Endothelial cell of umbilical vein (primary cell): ENCODE measurements at regions not wholly inside any gene's neighbourhood (a gene's known extent, or its start where the extent isn't known, plus 50 kb on each side); places are given as distances from the start of the nearest gene placed in this dataset.

Experiments
- BruUV-seq: library from RNA; stranded (reverse); fragments of 400-500 nt; replicated peaks from 2 replicates; lab custom pipeline; 2021; lab: Mats Ljungman, UMichigan
- CTCF ChIA-PET: fragments of 300-600, 350-600 bp; sonication (Branson Sonifier 250); formaldehyde crosslinking; loops from one replicate; lab custom pipeline; 2021; ENCODE audit warnings: antibody characterized with exemption, inconsistent platforms; lab: Charles Lee
- POLR2A ChIA-PET: fragments of 300-600, 350-600 bp; sonication (Branson Sonifier 250); formaldehyde crosslinking; loops from one replicate; lab custom pipeline; 2021; ENCODE audit warnings: antibody characterized with exemption, inconsistent platforms; lab: Charles Lee
- DNase-seq: peaks from one replicate; pipeline ENCODE4 v3.0.0-alpha.2; 2011; ENCODE audit warnings: low read depth, low spot score
- FAIRE-seq: peaks from 2 replicates; lab custom pipeline; 2011; peaks lifted over from hg19 to GRCh38; lab: Jason Lieb, UNC
- H2AFZ ChIP-seq: 2 replicates; pipeline ENCODE4 v1.6.0; 2012; ENCODE audit warnings: low read depth, low read length, control low read depth, inconsistent platforms
- H3K27ac ChIP-seq: 2 replicates; pipeline ENCODE4 v1.5.1; 2011; ENCODE audit warnings: low read depth, mild to moderate bottlenecking, control low read depth, low read length, moderate library complexity; ENCODE audit not compliant: insufficient read depth
- H3K27me3 ChIP-seq, 2 experiments: 2 replicates each; pipeline versions ENCODE4 v1.6.0 to v1.6.1; 2011; ENCODE audit warnings: low read length in 2 of 2, mixed read lengths in 1 of 2; ENCODE audit not compliant: control insufficient read depth in 2 of 2, insufficient read depth in 2 of 2
- H3K36me3 ChIP-seq, 2 experiments: 2 replicates in 1 of 2; 3 replicates in 1 of 2; pipeline ENCODE4 v1.5.1; 2011; ENCODE audit warnings: low read length in 2 of 2, mild to moderate bottlenecking in 1 of 2, moderate library complexity in 1 of 2; ENCODE audit not compliant: control insufficient read depth in 2 of 2, insufficient read depth in 2 of 2; ENCODE audit errors: extremely low read depth in 1 of 2
- H3K4me1 ChIP-seq: 3 replicates; pipeline ENCODE4 v1.5.1; 2011; ENCODE audit warnings: mild to moderate bottlenecking, low read length; ENCODE audit not compliant: control insufficient read depth, insufficient read depth; ENCODE audit errors: extremely low read depth
- H3K4me2 ChIP-seq: 2 replicates; pipeline ENCODE4 v1.6.1; 2011; ENCODE audit warnings: low read length, control low read depth, mixed read lengths; ENCODE audit not compliant: insufficient read depth
- H3K4me3 ChIP-seq, 3 experiments: fragments of 200-600 bp in 1 of 3; sonication (generic), shearing (Covaris generic) in 1 of 3; replicated peaks in 1 of 3; 2 replicates each; pipeline ENCODE4 v1.5.1; 2011 to 2016; ENCODE audit warnings: control low read depth in 3 of 3, low read length in 3 of 3, mild to moderate bottlenecking in 2 of 3, inconsistent platforms in 1 of 3, low read depth in 1 of 3, moderate library complexity in 1 of 3; ENCODE audit not compliant: insufficient read depth in 1 of 3
- H3K79me2 ChIP-seq: 2 replicates; pipeline ENCODE4 v1.6.0; 2012; ENCODE audit warnings: low read length, inconsistent platforms; ENCODE audit not compliant: control insufficient read depth, insufficient read depth
- H3K9ac ChIP-seq: replicated peaks from 2 replicates; pipeline ENCODE3; 2011; ENCODE audit warnings: low read length, control low read depth; ENCODE audit not compliant: insufficient read depth; ENCODE audit errors: extremely low read depth
- H3K9me1 ChIP-seq: replicated peaks from 3 replicates; pipeline ENCODE4 v1.6.0; 2011; ENCODE audit warnings: mild to moderate bottlenecking, low read length; ENCODE audit not compliant: control insufficient read depth, insufficient read depth; ENCODE audit errors: extremely low read depth
- H3K9me3 ChIP-seq: replicated peaks from 2 replicates; pipeline ENCODE4 v1.5.1; 2012; ENCODE audit warnings: low read length, inconsistent platforms; ENCODE audit not compliant: control insufficient read depth, insufficient read depth
- H4K20me1 ChIP-seq: replicated peaks from 2 replicates; pipeline ENCODE3; 2011; ENCODE audit warnings: mild to moderate bottlenecking, low read length; ENCODE audit not compliant: control insufficient read depth, insufficient read depth; ENCODE audit errors: extremely low read depth
- CTCF ChIP-seq, 2 donors: IDR thresholded peaks; 1 replicate in 1 of 2; 2 replicates in 1 of 2; pipeline ENCODE4 v1.5.1; 2011; ENCODE audit warnings: low read length in 2 of 2, mild to moderate bottlenecking in 2 of 2, moderate library complexity in 2 of 2, control low read depth in 1 of 2, inconsistent platforms in 1 of 2, low read depth in 1 of 2; ENCODE audit not compliant: insufficient read depth in 1 of 2; ENCODE audit errors: extremely low read depth in 1 of 2
- EZH2 ChIP-seq: IDR thresholded peaks from 2 replicates; pipeline ENCODE4 v1.6.1; 2012; ENCODE audit warnings: borderline replicate concordance, low read depth, mild to moderate bottlenecking, moderate library complexity, low read length, inconsistent platforms; ENCODE audit not compliant: severe bottlenecking
- FOS ChIP-seq: IDR thresholded peaks from 2 replicates; pipeline ENCODE4 v1.6.1; 2011; ENCODE audit warnings: mild to moderate bottlenecking, low read length, moderate library complexity, borderline replicate concordance; ENCODE audit not compliant: insufficient read depth
- GATA2 ChIP-seq: IDR thresholded peaks from 2 replicates; pipeline ENCODE4 v1.7.0; 2011; ENCODE audit warnings: low read depth, mild to moderate bottlenecking, moderate library complexity, mixed read lengths, low read length; ENCODE audit not compliant: insufficient read length, insufficient read depth
- JUN ChIP-seq: IDR thresholded peaks from 2 replicates; pipeline ENCODE4 v1.6.1; 2011; ENCODE audit warnings: borderline replicate concordance, low read depth; ENCODE audit not compliant: insufficient read length, insufficient read depth
- MAX ChIP-seq: IDR thresholded peaks from 2 replicates; pipeline ENCODE4 v1.6.1; 2011; ENCODE audit not compliant: insufficient read depth, insufficient read length
- MYC ChIP-seq: IDR thresholded peaks from one replicate; pipeline ENCODE4 v1.6.1; 2011; ENCODE audit warnings: mild to moderate bottlenecking, low read depth, low read length
- POLR2A ChIP-seq: IDR thresholded peaks from 2 replicates; pipeline ENCODE4 v1.6.1; 2012; ENCODE audit warnings: low read depth, mild to moderate bottlenecking, control low read depth, low read length
- POLR2AphosphoS5 ChIP-seq: IDR thresholded peaks from 2 replicates; pipeline ENCODE4 v1.6.1; 2012; ENCODE audit warnings: low read depth, mild to moderate bottlenecking, control low read depth, low read length, moderate library complexity; ENCODE audit not compliant: insufficient read depth
- dilution Hi-C: fragments of 300-500 bp; cut with MboI; formaldehyde crosslinking; loops from one replicate; pipeline ENCODE4 v1.15.0; 2019; ENCODE audit warnings: low sequenced_read_pairs; ENCODE audit not compliant: extremely low pct_ligation_motif_present
- intact Hi-C: fragments of 100-400 bp; cut with micrococcal nuclease; formaldehyde crosslinking; loops from one replicate; pipeline ENCODE4 v1.10.0; 2022

GRCh38 chr4:189176002-189176401 lies 764.7 kb upstream of the FRG1 start:
- intact Hi-C loops: no loop called here
- Histone ChIP-seq H2AFZ (no peak overlapping the region), H3K4me3 (no peak overlapping the region), H3K4me1 (no peaks in the 10 kb centered on the region), H3K79me2 (no peaks in the 10 kb centered on the region), H3K36me3 (no peaks in the 10 kb centered on the region), H3K9ac (no peak overlapping the region), H3K9me1 (no peaks in the 10 kb centered on the region), H3K9me3 (peaks cover 6% of the 10 kb centered on the region), H3K4me2 (no peak overlapping the region), H3K27me3 (no peaks in the 10 kb centered on the region), H3K27ac (no peak overlapping the region), H4K20me1 (no peaks in the 10 kb centered on the region)
- TF ChIP-seq FOS: no peak
- no peak for FAIRE-seq
- CTCF ChIA-PET: no interaction called here
- DNase-seq: no peak
- dilution Hi-C loops: no loop called here
- POLR2A ChIA-PET: no interaction called here
- no TSS peak for BruUV-seq

- no peaks in the 10 kb centered on the region for H3K9me1 ChIP-seq
- no peaks in the 10 kb centered on the region for H3K79me2 ChIP-seq
- no peak for FAIRE-seq
- no peaks in the 10 kb centered on the region for H3K4me1 ChIP-seq
- H3K4me3 ChIP-seq: no peak overlapping the region
- no peaks in the 10 kb centered on the region for H3K36me3 ChIP-seq
- CTCF ChIA-PET: no interaction called here
- no peak overlapping the region for H3K4me2 ChIP-seq
- no peaks in the 10 kb centered on the region for H4K20me1 ChIP-seq
- no peaks in the 10 kb centered on the region for H3K27me3 ChIP-seq
- no peak overlapping the region for H3K27ac ChIP-seq
- TF ChIP-seq MYC (no peak), MAX (no peak), CTCF (IDR thresholded peaks at IDR 0.05; ENCODE audit: extremely low read depth in 1 of 2, insufficient read depth in 1 of 2, low read depth in 1 of 2, low read length in 2 of 2) (no peak), JUN (no peak), EZH2 (no peak), POLR2A (no peak), GATA2 (no peak), FOS (no peak), POLR2AphosphoS5 (no peak)
- intact Hi-C loops: no loop called here
- peaks cover 8% of the 10 kb centered on the region for H3K9me3 ChIP-seq
- DNase-seq: no peak
- POLR2A ChIA-PET: no interaction called here
- H2AFZ ChIP-seq: no peak overlapping the region
- dilution Hi-C loops: no loop called here
- no TSS peak for BruUV-seq
- H3K9ac ChIP-seq: no peak overlapping the region
Observed at GRCh38 chr4:189177130-189177529, 763.5 kb upstream of the FRG1 start.
